Lower leg skin (tissue), 3 donors: ENCODE measurements at regions not wholly inside any gene's neighbourhood (a gene's known extent, or its start where the extent isn't known, plus 50 kb on each side); places are given as distances from the start of the nearest gene placed in this dataset.

Experiments
- POLR2A ChIP-seq, 2 donors: fragments of 450-650 bp; IDR thresholded peaks; one replicate each; pipeline ENCODE4 v1.6.1; 2016 to 2017; ENCODE audit warnings: antibody characterized with exemption in 2 of 2, mild to moderate bottlenecking in 1 of 2, moderate library complexity in 1 of 2
- TF ChIP-seq, protein P1 (sequence below), 3 donors: fragments of 450-650 bp; IDR thresholded peaks; one replicate each; pipeline ENCODE4 v1.5.1; 2016; ENCODE audit warnings: antibody characterized with exemption in 3 of 3, mild to moderate bottlenecking in 3 of 3, moderate library complexity in 2 of 3

DNA sequence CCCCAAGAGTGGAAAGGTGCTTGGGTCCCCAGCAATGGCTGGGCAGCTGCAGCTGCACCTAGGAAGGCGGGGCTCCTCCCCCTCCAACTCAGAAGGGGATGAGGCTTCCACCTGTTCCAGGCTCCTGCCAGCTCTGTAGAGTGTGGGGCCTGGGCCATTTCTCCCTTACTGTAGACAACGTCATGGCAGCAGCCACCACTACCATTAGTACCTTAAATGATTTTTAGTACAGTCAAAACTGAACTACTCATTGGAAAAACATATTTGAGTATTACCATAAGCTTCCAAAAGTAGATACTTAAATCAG, 1274.2 kb upstream of the GBE1 start:
- TF ChIP-seq, protein P1, sequence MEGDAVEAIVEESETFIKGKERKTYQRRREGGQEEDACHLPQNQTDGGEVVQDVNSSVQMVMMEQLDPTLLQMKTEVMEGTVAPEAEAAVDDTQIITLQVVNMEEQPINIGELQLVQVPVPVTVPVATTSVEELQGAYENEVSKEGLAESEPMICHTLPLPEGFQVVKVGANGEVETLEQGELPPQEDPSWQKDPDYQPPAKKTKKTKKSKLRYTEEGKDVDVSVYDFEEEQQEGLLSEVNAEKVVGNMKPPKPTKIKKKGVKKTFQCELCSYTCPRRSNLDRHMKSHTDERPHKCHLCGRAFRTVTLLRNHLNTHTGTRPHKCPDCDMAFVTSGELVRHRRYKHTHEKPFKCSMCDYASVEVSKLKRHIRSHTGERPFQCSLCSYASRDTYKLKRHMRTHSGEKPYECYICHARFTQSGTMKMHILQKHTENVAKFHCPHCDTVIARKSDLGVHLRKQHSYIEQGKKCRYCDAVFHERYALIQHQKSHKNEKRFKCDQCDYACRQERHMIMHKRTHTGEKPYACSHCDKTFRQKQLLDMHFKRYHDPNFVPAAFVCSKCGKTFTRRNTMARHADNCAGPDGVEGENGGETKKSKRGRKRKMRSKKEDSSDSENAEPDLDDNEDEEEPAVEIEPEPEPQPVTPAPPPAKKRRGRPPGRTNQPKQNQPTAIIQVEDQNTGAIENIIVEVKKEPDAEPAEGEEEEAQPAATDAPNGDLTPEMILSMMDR (IDR thresholded peaks at IDR 0.05) = no peak
- TF ChIP-seq POLR2A (IDR thresholded peaks at IDR 0.05) = no peak
